Testis (tissue), 2 donors: ENCODE measurements at regions not wholly inside any gene's neighbourhood (a gene's known extent, or its start where the extent isn't known, plus 50 kb on each side); places are given as distances from the start of the nearest gene placed in this dataset.

Source experiments
- DNase-seq: peaks from one replicate; pipeline ENCODE4 v3.0.0-alpha.2; 2019
- H3K27ac ChIP-seq, 2 donors: fragments of 200-600 bp; sonication (generic); one replicate each; pipeline ENCODE4 v1.5.1; 2019
- H3K27me3 ChIP-seq: fragments of 200-600 bp; sonication (generic); one replicate; pipeline ENCODE4 v1.5.1; 2019
- H3K36me3 ChIP-seq: fragments of 200-600 bp; sonication (generic); one replicate; pipeline ENCODE4 v1.5.1; 2017; ENCODE audit warnings: low read depth; ENCODE audit errors: missing control alignments
- H3K4me1 ChIP-seq: fragments of 200-600 bp; sonication (generic); one replicate; pipeline ENCODE4 v1.5.1; 2019
- H3K4me3 ChIP-seq, 2 donors: fragments of 200-600 bp; sonication (generic); one replicate each; pipeline ENCODE4 v1.5.1; 2017 to 2019
- H3K9me3 ChIP-seq: fragments of 200-600 bp; sonication (generic); one replicate; pipeline ENCODE4 v1.5.1; 2017
- CTCF ChIP-seq, 3 experiments: fragments of 450-650 bp in 2 of 3; fragments of 200-600 bp in 1 of 3; sonication (generic) in 1 of 3; IDR thresholded peaks; one replicate each; pipeline ENCODE4 v1.5.1; 2016 to 2019; ENCODE audit warnings: antibody characterized with exemption in 3 of 3, mild to moderate bottlenecking in 2 of 3, moderate library complexity in 1 of 3
- POLR2A ChIP-seq: fragments of 450-650 bp; IDR thresholded peaks from one replicate; pipeline ENCODE4 v1.6.1; 2017; ENCODE audit warnings: antibody characterized with exemption, mild to moderate bottlenecking, moderate library complexity
- WGBS, 2 donors: methylation state at CpG; one replicate each; pipeline ENCODE4 v1.1.5; 2018; 5-methylcytosine and 5-hydroxymethylcytosine counted together
- intact Hi-C: fragments of 100-400 bp; cut with DNase I; formaldehyde crosslinking; loops from one replicate; pipeline ENCODE4 v1.15.1; 2023; ENCODE audit warnings: low total_unique reads

GRCh38 chr18:10013621-10014543, 100.1 kb downstream of the VAPA start:
- Histone ChIP-seq H3K27me3 (no peaks in the 10 kb centered on the region), H3K4me3 (no peak overlapping the region), H3K36me3 (no peaks in the 10 kb centered on the region), H3K27ac (no peak overlapping the region), H3K9me3 (no peaks in the 10 kb centered on the region), H3K4me1 (peaks cover 28% of the 10 kb centered on the region)
- 88 to 93% methylated on average over 17 of the region's 17 CpGs for WGBS, 2 donors
- intact Hi-C loops = no loop called here
- TF ChIP-seq CTCF (IDR thresholded peaks at IDR 0.05) = no peak
- TF ChIP-seq POLR2A = no peak
- DNase-seq = no peak

- intact Hi-C loops = no loop called here
- Histone ChIP-seq H3K27me3 (no peaks in the 10 kb centered on the region), H3K27ac (no peak overlapping the region), H3K4me3 (no peak overlapping the region), H3K9me3 (no peaks in the 10 kb centered on the region), H3K36me3 (no peaks in the 10 kb centered on the region), H3K4me1 (peaks cover 24% of the 10 kb centered on the region)
- DNase-seq = no peak
- TF ChIP-seq POLR2A (no peak), CTCF (IDR thresholded peaks at IDR 0.05) (no peak)
- 80 to 81% methylated on average over 9 of the region's 9 CpGs for WGBS, 2 donors
Observed at GRCh38 chr18:10015288-10015701, 101.5 kb downstream of the VAPA start.

- Histone ChIP-seq H3K4me3 (no peak overlapping the region), H3K9me3 (no peaks in the 10 kb centered on the region), H3K36me3 (no peaks in the 10 kb centered on the region), H3K27ac (no peak overlapping the region), H3K27me3 (no peaks in the 10 kb centered on the region), H3K4me1 (peaks cover 15% of the 10 kb centered on the region)
- intact Hi-C loops = no loop called here
- 46 to 55% methylated on average over 7 of the region's 7 CpGs for WGBS, 2 donors
- no peak for DNase-seq
- no peak for TF ChIP-seq POLR2A
- peak in 1 of 3 experiments; percentile 7 for TF ChIP-seq CTCF (IDR thresholded peaks at IDR 0.05)
Observed at GRCh38 chr18:10015941-10016819, 102.4 kb downstream of the VAPA start.

DNA sequence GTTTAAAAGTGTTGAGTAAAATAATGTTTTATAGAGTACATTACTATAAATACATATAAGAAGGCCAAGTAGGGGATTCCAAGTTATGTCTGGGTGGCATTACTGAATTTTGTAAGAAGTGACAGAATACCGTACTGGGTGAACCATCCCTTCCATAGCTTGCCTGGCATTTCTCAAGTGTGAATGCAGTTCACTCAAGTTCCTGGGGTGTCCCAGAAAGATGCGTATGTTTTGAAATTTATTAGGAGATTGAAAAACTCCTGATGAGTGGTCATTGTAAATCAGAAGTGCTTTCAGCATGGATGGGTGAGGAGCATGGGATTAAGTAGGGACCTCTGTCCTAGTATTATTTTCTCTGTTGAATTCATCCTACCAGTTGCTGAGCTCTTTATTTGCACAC, 103.2 kb downstream of the VAPA start:
- 90% methylated on average over 2 of the region's 2 CpGs for WGBS, 2 donors
- no peak for DNase-seq
- no peaks in the 10 kb centered on the region for H3K36me3 ChIP-seq
- intact Hi-C loops = no loop called here
- H3K4me3 ChIP-seq = no peak overlapping the region
- no peaks in the 10 kb centered on the region for H3K27me3 ChIP-seq
- no peaks in the 10 kb centered on the region for H3K9me3 ChIP-seq
- no peak overlapping the region for H3K27ac ChIP-seq
- H3K4me1 ChIP-seq = peaks cover 14% of the 10 kb centered on the region
- no peak for TF ChIP-seq POLR2A
- TF ChIP-seq CTCF (IDR thresholded peaks at IDR 0.05) = no peak
